ENCODE measurements at regions not wholly inside any gene's neighbourhood (a gene's known extent, or its start where the extent isn't known, plus 50 kb on each side); places are given as distances from the start of the nearest gene placed in this dataset.

GRCh38 chr17:73877962-73878361, 233.7 kb upstream of the SDK2 start:
- no peak for DNase-seq
- TF ChIP-seq, protein P1, sequence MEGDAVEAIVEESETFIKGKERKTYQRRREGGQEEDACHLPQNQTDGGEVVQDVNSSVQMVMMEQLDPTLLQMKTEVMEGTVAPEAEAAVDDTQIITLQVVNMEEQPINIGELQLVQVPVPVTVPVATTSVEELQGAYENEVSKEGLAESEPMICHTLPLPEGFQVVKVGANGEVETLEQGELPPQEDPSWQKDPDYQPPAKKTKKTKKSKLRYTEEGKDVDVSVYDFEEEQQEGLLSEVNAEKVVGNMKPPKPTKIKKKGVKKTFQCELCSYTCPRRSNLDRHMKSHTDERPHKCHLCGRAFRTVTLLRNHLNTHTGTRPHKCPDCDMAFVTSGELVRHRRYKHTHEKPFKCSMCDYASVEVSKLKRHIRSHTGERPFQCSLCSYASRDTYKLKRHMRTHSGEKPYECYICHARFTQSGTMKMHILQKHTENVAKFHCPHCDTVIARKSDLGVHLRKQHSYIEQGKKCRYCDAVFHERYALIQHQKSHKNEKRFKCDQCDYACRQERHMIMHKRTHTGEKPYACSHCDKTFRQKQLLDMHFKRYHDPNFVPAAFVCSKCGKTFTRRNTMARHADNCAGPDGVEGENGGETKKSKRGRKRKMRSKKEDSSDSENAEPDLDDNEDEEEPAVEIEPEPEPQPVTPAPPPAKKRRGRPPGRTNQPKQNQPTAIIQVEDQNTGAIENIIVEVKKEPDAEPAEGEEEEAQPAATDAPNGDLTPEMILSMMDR (IDR thresholded peaks at IDR 0.05), result no peak
- Histone ChIP-seq H3K4me1 (no peaks in the 10 kb centered on the region), H3K36me3 (no peaks in the 10 kb centered on the region), H3K4me3 (no peak overlapping the region), H3K27ac (no peak overlapping the region), H3K27me3 (peaks cover 0 to 25% of the 10 kb centered on the region in 2 donors), H3K9me3 (no peaks in the 10 kb centered on the region)
- intact Hi-C loops (cut with DNase I; ENCODE audit: low total_unique reads), result no loop called here

DNA sequence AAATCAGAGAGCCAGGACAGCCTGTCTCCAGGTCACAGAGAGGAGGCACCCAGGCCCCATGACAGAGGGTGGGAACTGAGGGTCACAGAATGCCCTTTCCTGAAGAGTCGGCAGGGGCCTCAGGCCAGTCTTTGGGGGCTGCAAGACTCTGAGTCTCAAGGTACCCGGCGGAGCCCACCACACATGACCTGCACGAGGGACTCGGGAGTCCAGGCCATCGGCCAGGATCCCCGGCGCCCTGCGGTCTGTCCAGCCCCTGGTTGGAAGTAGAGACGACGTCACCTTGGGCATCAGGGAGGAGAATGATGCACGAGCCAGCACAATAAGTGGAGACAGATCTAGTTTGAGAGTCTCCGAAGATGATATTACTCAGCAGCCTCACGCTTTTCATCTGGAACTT, 234.7 kb upstream of the SDK2 start:
- no peaks in the 10 kb centered on the region for H3K9me3 ChIP-seq
- no peaks in the 10 kb centered on the region for H3K4me1 ChIP-seq
- intact Hi-C loops (cut with DNase I; ENCODE audit: low total_unique reads), result no loop called here
- H3K27ac ChIP-seq, result no peak overlapping the region
- H3K27me3 ChIP-seq, result peaks cover 0 to 32% of the 10 kb centered on the region in 2 donors
- H3K36me3 ChIP-seq, result no peaks in the 10 kb centered on the region
- TF ChIP-seq, protein P1 (IDR thresholded peaks at IDR 0.05), result no peak
- no peak overlapping the region for H3K4me3 ChIP-seq
- no peak for DNase-seq

DNA sequence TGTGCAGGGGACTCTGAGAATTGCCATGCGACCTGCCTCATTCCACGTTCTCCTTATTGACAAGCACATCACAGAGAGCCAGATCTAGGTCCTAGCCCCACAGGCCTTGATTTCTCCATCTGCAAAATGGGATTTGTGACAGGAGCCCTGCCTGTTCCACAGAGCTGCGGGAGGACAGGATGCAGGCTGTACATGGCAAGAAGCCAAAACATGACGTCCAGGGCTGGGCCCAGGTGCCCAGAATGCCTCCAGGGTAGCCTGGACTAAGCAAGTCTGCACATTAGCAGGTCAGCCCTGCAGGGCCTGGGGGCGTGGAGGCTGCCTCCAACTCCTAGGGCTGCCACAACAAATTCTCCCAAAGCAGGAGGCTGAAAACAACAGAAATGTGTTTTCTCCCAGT, 235.7 kb upstream of the SDK2 start:
- intact Hi-C loops (cut with DNase I; ENCODE audit: low total_unique reads), result no loop called here
- no peaks in the 10 kb centered on the region for H3K9me3 ChIP-seq
- no peaks in the 10 kb centered on the region for H3K4me1 ChIP-seq
- no peak for DNase-seq
- no peaks in the 10 kb centered on the region for H3K36me3 ChIP-seq
- peaks cover 0 to 32% of the 10 kb centered on the region in 2 donors for H3K27me3 ChIP-seq
- no peak overlapping the region for H3K4me3 ChIP-seq
- TF ChIP-seq, protein P1 (IDR thresholded peaks at IDR 0.05), result no peak
- no peak overlapping the region for H3K27ac ChIP-seq

DNA sequence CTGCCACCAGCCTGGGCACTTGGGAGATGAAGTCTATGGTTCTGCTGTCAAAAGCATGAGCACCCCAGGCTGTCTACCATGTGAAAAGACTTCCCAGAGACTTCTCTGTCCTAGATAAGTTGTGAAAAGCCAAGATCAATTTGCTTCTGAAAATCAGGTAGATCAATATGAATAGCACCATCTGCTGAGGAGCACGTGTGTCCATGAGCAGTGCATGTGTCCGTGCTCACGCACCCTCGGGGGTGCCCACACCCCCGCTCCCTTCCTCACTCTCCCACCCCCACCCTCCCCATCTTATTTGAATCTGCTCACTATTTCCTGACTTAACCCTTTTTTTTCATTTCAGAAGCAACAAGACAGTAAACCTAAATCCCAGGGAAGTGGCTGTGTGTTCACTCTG, 238.3 kb upstream of the SDK2 start:
- intact Hi-C loops (cut with DNase I; ENCODE audit: low total_unique reads), result no loop called here
- no peak overlapping the region for H3K27ac ChIP-seq
- no peaks in the 10 kb centered on the region for H3K4me1 ChIP-seq
- no peaks in the 10 kb centered on the region for H3K36me3 ChIP-seq
- peaks cover 0 to 25% of the 10 kb centered on the region in 2 donors for H3K27me3 ChIP-seq
- TF ChIP-seq, protein P1 (IDR thresholded peaks at IDR 0.05), result no peak
- no peaks in the 10 kb centered on the region for H3K9me3 ChIP-seq
- no peak overlapping the region for H3K4me3 ChIP-seq
- DNase-seq, result no peak

DNA sequence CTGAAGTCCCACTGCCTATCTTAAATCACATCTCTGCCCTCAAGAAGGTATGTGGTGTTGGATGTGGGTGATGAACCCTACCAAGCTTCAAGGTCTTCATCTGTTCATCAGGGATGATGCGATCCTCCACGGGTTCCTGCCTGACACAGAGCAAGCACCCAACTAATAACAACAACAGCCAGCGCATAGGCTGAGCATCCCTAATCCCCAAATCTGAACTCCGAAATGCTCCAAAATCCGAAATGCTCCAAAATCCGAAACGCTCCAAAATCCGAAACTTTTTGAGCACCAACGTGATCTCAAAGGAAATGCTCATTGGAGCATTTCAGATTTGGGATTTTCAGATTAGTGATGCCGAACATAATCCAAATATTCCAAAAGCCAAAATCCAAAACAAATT, 238.9 kb upstream of the SDK2 start:
- intact Hi-C loops (cut with DNase I; ENCODE audit: low total_unique reads), result no loop called here
- peaks cover 0 to 25% of the 10 kb centered on the region in 2 donors for H3K27me3 ChIP-seq
- TF ChIP-seq, protein P1 (IDR thresholded peaks at IDR 0.05), result no peak
- H3K9me3 ChIP-seq, result no peaks in the 10 kb centered on the region
- no peaks in the 10 kb centered on the region for H3K4me1 ChIP-seq
- DNase-seq, result no peak
- H3K4me3 ChIP-seq, result no peak overlapping the region
- no peaks in the 10 kb centered on the region for H3K36me3 ChIP-seq
- H3K27ac ChIP-seq, result no peak overlapping the region

DNA sequence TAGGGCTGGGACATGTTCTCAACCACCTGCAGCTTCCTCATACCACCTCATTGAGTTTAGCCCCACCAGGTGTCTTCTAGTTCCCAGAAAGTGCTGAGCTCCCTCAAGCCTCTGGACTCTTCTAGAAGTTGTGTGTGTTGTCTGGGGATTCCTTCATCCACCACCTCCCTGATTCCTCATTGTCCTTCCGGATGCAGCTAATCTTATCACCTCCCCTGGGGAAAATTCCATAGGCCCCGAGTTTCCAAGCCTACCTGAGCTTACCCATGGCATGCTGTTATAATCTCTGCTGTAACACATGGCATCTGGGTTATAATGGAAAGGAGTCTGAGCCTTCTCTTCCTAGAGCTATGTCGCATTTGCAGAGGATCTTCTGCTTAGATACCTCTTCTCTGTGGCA, 243.5 kb upstream of the SDK2 start:
- intact Hi-C loops (cut with DNase I; ENCODE audit: low total_unique reads), result no loop called here

More for the DNA sequence above, 243.5 kb upstream of the SDK2 start:
- TF ChIP-seq, protein P1 (IDR thresholded peaks at IDR 0.05), result no peak
- H3K4me1 ChIP-seq, result no peaks in the 10 kb centered on the region
- H3K4me3 ChIP-seq, result no peak overlapping the region
- peaks cover 0 to 8% (median 0%) of the 10 kb centered on the region in 3 donors for H3K9me3 ChIP-seq
- no peak for DNase-seq
- H3K27me3 ChIP-seq, result peaks cover 0 to 14% of the 10 kb centered on the region in 2 donors
- no peak overlapping the region for H3K27ac ChIP-seq
- H3K36me3 ChIP-seq, result no peaks in the 10 kb centered on the region

Data from tibial artery (tissue), 4 donors.